Cerebellar cortex (tissue), 1 donor: ENCODE measurements at regions not wholly inside any gene's neighbourhood (a gene's known extent, or its start where the extent isn't known, plus 50 kb on each side); places are given as distances from the start of the nearest gene placed in this dataset.

ENCODE experiments used
- DNase-seq: peaks from one replicate; pipeline ENCODE4 v3.0.0-alpha.2; 2015; ENCODE audit warnings: low spot score

DNA sequence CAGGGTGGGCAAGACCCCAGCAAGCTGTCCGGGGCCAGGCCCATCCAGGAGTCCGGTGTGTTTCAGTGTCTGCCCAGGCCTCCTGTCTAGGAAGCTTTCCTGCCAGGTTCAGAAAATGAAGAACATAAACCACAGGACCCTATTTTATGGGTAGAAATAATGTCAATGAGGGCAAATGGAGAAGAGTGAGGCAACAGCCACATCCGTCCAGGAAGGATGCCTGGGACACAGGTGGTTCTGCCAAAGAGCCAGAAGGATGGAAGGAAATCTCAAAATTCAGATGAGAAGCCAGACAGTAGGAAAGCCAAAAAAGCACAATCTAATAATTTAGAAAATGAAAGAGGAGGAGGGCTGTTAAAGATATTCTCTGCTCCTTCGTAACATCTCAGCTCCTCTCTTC lies 262.3 kb downstream of the AUH start:
- peak; percentile 51 for DNase-seq

DNA sequence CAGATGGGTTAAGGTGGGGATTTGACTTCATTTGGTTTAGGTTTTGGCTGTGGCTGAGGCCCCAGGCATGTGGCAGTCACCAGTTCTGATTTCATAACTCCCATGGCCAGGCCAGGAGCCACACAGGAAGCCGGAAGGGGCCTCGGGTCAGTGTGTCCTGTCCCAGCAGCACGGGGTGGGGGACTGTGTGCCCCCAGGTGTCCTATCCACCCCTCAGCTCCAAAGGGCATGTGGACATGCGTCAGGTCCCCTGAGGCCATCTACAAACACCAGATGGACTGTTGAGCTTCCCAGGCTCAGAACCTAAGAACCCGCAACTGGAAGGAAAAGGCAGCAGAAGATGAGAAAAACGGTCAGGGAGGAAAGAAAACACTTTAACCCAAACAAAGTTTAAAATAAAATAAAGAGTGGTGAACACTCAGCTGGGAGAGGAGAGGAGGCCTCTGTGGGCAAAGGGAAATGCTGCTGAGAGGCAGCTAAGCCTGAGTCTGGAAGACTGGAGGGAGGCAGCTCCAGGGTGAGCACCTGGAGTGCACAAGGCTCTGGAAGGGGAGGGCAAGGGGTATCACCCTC lies 260.8 kb downstream of the AUH start:
- DNase-seq: no peak

DNA sequence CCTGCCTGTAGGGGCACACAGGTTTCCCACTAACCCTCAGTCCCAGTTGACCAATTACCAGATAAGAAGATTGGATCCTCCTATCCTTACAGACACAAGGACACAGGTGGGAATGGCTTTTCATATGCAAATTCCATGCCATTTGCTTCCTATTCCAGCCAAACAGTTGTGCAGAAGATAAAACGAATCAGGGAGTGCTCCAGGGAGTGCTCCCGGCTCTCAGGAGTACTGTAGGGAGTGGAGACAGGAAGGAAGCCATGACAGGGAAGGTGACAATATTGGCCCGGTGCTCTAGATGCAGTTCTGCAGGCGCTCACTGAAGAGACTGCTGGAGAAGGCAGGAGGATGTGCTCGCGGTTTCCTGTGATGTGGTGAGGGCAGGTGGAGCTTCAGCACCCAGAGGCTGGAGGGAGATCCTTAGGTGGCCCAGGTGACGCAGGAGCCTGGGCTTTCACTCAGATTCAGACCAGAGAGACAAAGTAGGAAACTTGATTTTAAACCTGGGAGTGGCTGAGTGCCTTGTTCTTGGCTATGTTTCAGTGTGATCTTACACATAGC lies 260.0 kb downstream of the AUH start:
- DNase-seq: no peak

DNA sequence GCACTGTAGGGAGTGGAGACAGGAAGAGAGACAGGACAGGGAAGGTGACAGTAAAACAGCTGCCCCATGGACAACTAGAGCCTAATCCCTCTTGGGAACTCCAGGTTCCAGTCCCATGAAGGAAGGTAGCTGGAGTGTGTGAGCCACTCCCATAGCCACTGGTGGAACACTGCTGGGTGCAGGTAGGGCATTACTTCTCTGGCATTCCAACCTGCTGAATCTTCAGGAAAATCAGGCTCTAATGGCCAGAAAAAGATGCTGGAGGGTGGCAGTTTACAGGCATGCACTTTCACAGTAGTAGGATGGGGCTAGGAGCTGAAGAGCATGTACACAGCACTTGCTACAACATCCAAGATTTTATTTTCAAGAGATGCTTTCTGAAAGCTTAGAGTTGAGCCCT lies 259.4 kb downstream of the AUH start:
- DNase-seq: no peak

DNA sequence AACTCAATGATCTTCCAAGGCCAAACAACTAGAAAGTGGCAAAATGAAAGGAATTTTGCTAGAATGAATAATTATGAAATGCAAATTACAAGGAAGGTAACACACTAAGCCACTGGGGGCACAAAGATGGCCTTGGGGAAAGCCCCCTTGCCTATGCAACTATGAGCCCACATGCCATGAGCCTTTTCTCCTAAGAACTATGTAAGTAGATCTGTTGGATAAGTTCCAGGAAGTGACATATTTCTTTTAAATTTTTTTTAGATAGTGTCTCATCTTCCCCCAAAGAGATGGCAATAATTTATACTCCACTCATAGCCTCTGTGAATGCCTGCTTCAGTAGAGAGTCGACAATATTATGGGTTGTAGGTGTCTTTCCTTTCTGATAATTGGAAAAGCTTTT lies 257.8 kb downstream of the AUH start:
- DNase-seq: no peak

DNA sequence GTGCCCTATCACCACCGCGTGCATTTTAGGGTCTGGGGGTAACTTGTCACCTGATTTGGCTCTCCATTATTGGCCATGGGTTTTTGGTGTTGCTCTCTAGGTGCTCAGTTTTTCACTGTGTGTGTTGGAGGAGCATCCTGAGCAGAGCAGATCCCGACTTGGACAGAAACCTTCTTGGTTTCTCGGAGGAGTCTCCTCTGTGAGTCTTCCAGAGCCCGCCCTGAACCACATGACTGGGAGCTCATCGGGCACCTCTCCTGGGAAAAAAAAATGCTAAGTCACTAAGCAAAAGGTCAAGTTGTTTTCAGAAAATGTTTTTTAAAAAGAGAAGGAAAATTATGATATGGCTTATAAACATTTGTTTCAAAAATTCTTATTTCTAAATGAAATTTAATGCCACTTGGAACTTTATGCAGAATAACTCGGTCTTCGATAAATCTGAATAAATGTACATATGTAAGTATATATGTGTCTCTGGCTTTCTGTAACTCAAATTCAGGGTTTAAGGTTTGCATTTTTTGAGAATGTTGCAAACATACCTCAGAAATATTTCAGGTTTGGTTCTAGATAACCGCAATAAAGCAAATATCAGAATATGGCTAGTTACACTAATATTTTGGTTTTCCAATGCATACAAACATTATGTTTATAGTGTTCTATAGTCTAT lies 255.2 kb downstream of the AUH start:
- DNase-seq: no peak

DNA sequence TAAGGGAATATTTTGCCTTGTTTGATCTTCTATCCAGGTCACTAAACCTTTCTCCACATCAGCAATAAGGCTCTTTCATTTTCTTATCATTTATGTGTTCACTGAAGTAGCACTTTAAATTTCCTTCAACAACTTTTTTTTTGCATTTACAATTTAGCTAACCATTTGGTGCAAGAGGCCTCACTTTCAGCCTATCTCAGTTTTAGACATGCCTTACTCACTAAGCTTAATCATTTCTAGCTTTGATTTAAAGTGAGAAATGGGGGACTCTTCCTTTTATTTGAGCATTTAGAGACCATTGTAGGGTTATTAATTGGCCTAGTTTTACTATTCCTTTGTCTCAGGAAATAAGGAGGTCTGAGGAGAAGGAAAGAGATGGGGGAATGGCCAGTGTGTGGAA lies 250.5 kb downstream of the AUH start:
- DNase-seq: no peak

DNA sequence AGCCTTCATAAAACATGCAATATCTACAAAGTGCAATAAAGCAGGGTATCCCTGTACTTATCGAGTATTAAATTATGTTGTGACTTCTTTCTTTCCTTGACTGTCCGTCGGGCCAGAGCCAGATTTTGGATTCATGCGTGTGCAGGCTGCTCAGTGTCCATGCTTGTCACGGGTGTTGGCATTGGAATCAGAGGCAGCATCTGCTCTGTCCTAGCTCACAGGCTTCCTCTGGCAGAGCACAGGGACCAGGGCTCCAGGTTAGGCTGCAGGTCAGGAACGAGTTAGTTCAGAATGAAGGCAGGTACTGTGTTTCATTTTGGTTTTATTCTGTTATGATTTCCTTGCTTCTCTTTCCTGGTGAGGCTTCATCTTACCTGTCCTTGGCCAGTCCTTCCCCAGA lies 249.8 kb downstream of the AUH start:
- peak; percentile 82 for DNase-seq

DNA sequence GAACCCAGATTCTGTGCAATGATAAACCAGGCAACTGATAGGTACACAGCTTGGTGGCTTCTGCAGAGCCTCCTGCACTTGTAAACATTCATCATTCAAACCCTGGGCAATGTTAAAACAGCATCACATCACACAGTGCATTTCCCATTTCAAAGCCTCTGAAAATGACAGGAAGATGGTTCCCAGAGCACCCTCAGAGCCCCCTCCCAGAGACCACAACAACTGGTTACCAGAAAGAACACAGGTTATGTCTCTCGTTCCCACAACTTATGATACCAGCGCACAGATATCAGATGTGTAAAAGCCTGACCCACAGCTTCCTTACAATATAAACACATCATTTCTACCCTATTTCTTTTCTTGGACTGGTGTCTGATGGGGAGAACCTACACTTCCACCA lies 248.7 kb downstream of the AUH start:
- DNase-seq: no peak

DNA sequence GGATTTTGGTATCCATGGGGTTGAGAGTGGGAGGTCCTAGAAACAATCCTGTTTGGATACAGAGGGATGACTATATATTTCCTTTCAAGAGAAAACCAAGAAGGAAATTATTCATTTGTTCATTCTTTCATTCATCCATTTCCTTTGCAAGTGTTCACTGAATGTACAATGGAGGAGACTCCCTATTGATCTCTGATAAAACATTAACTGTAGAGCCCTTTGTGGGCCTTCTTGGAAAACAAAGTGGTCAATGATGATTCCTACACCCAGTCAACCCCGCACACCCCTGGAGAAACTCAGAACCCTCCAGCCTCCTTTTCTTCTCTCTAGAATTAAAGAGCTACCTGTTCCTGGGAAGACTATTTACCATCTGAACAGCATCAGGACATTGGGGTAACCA lies 247.3 kb downstream of the AUH start:
- no peak for DNase-seq

DNA sequence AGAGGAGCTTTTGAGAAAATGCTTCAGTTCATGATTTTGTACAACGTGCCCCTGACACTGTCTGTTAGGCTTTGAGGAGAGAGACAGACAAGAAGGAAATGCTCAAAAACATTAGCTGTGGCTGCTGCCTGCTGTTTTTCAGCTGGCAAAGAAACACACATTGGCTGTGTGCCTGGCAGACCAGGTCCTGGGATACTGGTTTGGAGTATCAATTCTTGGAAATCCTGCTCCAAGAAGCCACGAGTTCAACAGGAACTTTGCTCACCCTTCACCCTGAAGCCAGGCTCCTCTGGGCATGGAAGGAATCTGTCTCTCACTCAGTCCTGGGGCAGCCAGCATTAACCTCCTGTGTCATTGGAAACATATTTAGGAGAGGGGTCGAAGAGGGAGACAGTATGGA lies 245.5 kb downstream of the AUH start:
- no peak for DNase-seq

DNA sequence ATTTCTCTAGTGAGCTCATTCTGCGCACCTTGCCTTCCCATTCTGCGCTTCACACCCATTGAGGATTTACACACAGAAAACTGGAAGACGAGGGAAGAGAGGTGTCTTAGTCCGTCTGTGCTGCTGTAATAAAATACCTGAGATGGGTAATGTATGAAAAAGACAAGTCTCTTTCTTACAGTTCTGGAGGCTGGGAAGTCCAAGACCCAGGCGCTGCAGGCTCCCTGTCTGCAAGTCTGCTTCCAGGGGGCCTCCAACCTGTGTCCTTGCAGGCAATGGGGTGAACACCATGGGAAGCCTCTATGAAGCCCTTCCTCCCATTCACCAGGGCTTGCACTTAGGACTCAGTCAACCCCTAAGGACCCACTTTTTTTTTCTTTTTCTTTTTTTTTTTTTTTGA lies 245.0 kb downstream of the AUH start:
- no peak for DNase-seq

DNA sequence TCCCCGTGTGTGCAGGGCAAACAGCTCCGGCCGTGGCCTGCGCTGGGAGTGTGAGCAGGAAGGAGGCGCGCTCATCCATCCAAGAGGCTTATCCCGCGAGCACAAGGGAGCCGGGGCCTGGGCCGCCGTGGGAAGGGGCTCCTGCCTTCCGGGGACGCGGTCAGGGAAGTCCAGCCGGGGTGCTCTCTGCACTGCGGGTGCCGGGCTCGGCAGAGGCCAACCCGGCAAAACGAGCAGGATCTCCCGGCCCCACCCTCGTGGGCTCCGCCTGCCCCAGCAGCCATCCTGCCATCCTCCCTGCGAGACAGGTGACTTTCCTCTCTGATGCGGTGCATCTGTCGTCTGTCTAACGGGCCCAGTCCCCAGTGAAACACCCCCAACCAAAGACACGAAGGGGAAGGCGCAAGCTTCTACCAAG lies 244.2 kb downstream of the AUH start:
- DNase-seq: no peak

DNA sequence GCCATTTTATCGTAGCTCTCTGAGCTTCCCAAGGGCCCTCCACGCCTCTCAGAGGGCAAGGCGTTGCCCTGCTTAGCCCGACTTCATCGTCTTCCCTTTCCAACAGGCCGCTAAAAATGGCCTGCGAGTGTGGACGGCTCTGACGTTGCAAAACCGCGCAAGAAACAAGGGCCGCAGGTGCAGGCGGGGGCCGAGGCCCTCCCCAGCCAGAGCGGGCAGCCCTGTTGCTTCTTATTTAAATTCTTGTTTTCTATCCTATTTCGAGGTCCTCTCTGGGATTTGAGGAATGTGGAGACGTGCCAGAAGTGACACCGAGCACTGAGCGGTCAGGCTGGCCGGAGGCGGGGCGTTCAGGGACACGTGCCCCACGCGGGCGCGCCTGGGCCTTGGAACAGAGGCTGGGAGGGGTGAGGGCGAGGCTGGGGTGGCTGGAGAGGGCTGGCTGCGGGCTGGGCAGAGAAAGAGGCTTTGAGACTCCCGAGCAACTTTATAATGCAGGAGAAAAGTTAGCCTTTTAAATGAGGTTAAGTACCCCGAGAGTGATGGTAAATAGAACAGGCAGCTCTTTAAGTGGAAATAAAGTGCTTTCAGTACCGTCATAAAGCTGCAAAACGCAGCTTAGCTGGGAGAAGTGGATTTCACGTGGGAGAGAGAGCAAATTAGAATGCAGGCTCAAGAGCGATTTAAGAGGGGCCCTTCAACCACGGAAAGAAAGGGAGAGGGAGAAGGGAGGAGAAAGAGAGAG lies 243.6 kb downstream of the AUH start:
- peak; percentile 66 for DNase-seq

DNA sequence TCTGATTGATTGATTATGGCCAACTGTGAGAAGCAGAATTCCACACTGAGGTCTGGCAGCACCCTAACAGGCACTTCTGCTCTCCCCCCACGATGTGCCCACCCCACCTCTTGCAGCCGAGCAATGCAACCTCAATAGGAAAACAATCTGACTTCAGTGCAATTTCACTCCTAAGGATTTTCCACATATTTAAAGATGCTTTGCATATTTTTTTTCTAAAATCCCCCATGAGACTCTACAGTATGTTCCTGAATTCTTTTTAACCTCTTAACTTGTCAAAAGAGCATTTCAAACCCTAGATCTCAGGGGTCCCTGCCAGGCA lies 243.1 kb downstream of the AUH start:
- no peak for DNase-seq

DNA sequence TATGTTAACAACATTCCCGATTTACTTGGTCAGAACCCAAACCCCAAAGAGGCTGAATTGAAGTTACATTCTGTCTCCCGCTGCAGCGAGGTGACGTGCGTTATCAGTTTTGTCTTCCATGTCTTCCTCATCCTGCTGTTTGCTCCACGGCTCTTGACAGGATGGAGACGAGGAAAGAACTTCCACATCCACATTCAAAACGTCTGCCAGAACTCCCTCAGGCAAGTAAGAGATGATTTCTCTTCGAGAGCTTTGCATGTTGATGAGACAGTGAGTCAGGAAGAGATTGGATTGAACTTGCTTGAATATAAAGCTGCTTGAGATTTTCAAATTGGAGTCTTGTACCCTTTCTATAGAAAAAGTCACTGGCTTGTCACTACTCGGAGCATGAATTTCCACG lies 242.6 kb downstream of the AUH start:
- DNase-seq: no peak

DNA sequence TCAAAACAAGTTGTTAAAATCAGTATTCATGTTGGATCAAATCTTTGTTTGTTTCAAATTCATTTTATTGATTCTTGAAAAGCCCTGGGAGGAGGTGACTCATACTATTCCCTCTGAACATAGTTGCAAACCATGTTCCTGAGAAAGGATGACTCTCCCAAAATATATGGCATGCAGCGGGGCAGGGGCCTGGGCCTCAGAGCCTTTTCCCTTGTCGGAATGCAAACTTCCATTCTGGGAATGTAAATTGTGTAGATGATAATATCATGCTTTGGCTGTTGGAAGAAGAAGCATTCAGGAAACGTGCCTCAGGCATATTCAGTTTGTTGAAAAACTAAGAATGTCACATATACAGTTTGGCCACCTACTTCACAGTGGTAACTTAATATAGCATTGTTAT lies 242.0 kb downstream of the AUH start:
- DNase-seq: no peak

DNA sequence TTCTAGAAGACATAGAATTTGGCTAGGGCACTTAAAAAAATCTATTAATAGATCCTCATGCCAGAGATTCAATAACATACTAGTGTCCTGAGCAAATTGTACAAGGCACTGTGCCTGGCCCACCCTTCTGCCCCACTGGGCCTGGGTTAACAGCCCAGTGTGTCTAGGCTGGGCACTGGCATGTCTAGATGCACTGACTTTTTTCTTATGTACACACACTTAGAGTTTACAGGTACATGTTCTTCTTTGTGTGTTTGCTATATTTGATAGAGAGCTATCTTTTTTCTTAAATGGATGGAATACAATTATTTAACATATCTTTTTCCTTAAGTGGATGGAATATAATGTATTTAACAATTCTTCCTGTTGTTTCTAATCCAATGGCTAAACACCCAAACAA lies 241.5 kb downstream of the AUH start:
- no peak for DNase-seq

DNA sequence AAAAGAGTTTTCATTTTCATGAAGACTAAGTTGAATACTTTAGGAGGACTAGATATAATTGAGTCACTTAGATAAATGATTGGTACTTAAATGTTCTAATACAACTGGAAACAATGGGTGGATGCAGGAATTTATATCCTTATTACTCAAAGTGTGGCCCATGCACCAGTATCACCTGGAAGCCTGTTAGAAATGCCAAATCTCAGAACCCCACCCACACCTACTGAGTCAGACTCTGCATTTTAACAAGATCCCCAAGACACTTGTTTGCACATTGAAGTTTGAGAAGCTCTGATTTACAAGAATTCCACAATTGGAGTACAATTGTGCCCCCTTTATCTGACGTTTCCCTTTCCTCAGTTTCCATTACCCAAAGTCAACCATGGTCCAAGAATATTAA lies 239.0 kb downstream of the AUH start:
- no peak for DNase-seq

DNA sequence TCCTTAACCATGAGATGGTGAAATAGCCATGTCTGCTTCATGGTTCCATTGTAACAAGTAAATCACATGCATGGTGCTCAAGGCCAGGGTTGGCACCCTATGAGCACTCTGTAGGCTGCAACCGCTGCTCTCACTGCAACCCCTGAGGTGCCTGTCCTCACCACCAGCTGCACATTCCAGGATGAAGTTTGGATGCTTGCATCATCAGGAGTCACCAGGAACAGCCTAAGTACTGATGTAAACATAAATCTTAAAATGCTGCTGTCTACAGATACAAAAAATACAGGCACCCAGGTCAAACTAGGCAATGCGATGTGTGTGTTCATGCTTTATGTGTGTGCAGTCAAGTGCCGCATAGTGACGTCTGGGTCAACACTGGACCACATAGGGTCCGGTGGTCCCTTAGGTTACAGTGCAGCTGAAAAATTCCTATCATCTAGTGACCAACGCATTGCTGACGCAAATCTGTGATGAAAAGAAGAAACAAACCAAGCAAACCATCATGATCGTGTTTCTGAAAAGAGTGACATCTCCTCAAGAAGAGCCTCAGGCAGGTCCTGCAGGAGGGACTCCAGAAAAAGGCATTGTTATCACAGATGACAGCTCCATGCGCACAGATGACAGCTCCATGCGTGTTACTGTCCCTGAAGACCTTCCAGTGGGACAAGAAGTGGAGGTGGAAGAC lies 234.8 kb downstream of the AUH start:
- no peak for DNase-seq

DNA sequence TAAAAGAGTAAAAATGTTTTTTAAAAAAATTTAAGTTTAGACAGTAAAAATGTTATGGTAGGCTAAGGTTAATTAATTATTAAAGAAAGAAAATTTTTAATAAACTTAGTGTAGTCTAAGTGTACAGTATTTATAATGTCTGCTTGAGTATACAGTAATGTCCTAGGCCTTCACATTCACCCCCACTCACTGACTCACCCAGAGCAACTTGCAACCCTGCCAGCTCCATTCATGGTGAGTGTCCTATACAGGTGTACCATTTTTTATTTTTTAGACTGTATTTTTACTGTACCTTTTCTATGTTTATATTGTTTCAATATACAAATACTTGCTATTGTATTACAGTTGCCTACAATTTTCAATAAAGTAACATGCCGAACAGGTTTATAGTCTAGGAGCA lies 234.1 kb downstream of the AUH start:
- no peak for DNase-seq

DNA sequence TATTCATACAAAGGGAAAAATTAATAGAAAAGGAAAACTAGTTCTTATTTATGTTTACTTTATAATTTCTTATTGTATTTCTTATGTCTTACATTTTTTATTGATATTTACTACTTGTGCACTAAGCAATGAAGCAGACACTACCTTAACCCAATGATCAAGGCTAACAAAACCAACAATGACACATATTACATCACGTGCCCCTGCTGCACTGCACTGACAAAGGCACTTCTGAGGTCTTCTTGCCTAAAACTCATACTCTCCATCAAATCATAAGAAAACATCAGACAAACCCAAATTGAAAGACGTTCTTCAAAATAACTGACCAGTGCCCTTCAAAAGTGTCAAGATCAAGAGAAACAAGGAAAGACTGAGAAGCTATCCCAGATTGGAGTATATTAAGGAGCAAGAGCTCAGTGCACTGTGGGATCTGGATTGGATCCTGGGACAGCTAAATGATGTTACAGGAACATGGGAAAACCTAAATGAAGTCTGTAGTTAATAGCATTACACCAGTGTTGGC lies 230.9 kb downstream of the AUH start:
- no peak for DNase-seq

DNA sequence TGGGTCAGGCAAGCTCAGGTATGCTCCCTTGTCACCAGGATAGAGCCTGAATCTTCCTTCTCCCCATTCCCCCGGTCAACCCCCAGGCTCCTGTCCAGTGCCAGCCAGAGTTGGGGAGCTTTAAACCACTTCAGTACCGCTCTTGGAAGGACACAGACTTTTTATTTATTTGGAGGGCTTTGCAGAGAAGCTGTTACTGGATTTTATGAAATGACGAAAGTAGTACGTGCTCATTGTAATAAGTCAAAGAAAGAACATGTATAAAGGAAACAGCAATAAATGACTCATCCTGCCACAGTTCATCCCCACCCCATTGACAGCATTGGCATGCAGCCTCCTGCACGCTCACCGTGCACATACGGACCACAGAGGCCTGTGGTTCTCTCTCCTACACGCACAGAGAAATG lies 230.3 kb downstream of the AUH start:
- no peak for DNase-seq
